HL-60 (cell line): ENCODE measurements at regions not wholly inside any gene's neighbourhood (a gene's known extent, or its start where the extent isn't known, plus 50 kb on each side); places are given as distances from the start of the nearest gene placed in this dataset.

Experiments used
- GABPA ChIP-seq: IDR thresholded peaks from 2 replicates; pipeline ENCODE4 v1.6.1; 2012; ENCODE audit warnings: low read depth
- POLR2AphosphoS5 ChIP-seq: IDR thresholded peaks from 2 replicates; pipeline ENCODE4 v1.6.1; 2012; ENCODE audit warnings: low read depth
- TF ChIP-seq, protein P1 (sequence below): IDR thresholded peaks from 2 replicates; pipeline ENCODE4 v1.6.1; 2012; ENCODE audit warnings: low read depth; ENCODE audit not compliant: insufficient replicate concordance
- TF ChIP-seq, protein P2 (sequence below): IDR thresholded peaks from one replicate; pipeline ENCODE4 v1.5.1; 2011; ENCODE audit warnings: low read length, control low read depth, inconsistent platforms; ENCODE audit not compliant: insufficient read depth

DNA sequence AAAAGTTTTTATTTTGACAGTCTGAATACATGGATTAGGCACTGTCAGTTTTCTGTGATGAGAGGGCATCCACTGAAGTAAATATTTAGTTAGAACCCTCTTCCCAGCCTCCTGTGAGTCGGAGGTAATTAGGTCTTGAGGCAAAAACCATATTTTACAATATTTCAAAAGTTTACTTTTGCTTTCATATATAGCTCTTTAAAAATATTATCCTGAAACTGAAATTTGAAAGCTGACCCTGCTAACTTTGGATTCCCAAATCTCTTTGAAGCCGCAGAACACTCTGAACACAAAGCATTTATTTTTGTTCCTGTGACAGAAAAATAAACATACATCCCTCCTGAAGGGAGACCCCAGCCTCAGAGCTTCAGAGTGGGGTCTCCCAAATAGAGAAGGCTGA, 317.4 kb downstream of the KIF20B start:
- TF ChIP-seq, protein P1, sequence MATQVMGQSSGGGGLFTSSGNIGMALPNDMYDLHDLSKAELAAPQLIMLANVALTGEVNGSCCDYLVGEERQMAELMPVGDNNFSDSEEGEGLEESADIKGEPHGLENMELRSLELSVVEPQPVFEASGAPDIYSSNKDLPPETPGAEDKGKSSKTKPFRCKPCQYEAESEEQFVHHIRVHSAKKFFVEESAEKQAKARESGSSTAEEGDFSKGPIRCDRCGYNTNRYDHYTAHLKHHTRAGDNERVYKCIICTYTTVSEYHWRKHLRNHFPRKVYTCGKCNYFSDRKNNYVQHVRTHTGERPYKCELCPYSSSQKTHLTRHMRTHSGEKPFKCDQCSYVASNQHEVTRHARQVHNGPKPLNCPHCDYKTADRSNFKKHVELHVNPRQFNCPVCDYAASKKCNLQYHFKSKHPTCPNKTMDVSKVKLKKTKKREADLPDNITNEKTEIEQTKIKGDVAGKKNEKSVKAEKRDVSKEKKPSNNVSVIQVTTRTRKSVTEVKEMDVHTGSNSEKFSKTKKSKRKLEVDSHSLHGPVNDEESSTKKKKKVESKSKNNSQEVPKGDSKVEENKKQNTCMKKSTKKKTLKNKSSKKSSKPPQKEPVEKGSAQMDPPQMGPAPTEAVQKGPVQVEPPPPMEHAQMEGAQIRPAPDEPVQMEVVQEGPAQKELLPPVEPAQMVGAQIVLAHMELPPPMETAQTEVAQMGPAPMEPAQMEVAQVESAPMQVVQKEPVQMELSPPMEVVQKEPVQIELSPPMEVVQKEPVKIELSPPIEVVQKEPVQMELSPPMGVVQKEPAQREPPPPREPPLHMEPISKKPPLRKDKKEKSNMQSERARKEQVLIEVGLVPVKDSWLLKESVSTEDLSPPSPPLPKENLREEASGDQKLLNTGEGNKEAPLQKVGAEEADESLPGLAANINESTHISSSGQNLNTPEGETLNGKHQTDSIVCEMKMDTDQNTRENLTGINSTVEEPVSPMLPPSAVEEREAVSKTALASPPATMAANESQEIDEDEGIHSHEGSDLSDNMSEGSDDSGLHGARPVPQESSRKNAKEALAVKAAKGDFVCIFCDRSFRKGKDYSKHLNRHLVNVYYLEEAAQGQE, result no peak
- TF ChIP-seq, protein P2, sequence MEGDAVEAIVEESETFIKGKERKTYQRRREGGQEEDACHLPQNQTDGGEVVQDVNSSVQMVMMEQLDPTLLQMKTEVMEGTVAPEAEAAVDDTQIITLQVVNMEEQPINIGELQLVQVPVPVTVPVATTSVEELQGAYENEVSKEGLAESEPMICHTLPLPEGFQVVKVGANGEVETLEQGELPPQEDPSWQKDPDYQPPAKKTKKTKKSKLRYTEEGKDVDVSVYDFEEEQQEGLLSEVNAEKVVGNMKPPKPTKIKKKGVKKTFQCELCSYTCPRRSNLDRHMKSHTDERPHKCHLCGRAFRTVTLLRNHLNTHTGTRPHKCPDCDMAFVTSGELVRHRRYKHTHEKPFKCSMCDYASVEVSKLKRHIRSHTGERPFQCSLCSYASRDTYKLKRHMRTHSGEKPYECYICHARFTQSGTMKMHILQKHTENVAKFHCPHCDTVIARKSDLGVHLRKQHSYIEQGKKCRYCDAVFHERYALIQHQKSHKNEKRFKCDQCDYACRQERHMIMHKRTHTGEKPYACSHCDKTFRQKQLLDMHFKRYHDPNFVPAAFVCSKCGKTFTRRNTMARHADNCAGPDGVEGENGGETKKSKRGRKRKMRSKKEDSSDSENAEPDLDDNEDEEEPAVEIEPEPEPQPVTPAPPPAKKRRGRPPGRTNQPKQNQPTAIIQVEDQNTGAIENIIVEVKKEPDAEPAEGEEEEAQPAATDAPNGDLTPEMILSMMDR, result no peak
- TF ChIP-seq GABPA (no peak), POLR2AphosphoS5 (no peak)
